Uterus (tissue), 2 donors: ENCODE measurements at regions not wholly inside any gene's neighbourhood (a gene's known extent, or its start where the extent isn't known, plus 50 kb on each side); places are given as distances from the start of the nearest gene placed in this dataset.

ENCODE experiments used
- POLR2A ChIP-seq, 2 donors: fragments of 450-650 bp; IDR thresholded peaks; one replicate each; pipeline ENCODE4 v1.6.1; 2016; ENCODE audit warnings: antibody characterized with exemption in 2 of 2, mild to moderate bottlenecking in 1 of 2, moderate library complexity in 1 of 2
- TF ChIP-seq, protein P1 (sequence below), 4 experiments: fragments of 200-600 bp in 2 of 4; fragments of 450-650 bp in 2 of 4; sonication (generic) in 2 of 4; IDR thresholded peaks; one replicate each; pipeline ENCODE4 v1.5.1; 2016 to 2019; ENCODE audit warnings: antibody characterized with exemption in 4 of 4, mild to moderate bottlenecking in 2 of 4, moderate library complexity in 1 of 4

DNA sequence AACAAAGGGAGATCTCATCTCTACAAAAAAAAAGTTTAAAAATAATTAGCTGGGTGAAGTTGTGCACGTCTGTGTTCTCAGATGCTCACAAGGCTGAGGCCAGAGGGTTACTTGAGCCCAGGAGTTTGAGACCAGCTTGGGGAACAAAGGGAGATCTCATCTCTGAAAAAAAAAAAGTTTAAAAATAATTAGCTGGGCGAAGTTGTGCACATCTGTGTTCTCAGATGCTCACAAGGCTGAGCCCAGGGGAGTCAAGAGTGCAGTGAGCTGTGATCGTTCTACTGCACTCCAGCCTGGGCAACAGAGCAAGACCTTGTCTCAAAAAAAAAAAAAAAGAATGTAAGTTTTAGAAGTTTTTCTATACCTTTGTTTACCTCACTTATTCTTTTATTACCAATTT is 127.3 kb downstream of the FGF9 start:
- TF ChIP-seq, protein P1, sequence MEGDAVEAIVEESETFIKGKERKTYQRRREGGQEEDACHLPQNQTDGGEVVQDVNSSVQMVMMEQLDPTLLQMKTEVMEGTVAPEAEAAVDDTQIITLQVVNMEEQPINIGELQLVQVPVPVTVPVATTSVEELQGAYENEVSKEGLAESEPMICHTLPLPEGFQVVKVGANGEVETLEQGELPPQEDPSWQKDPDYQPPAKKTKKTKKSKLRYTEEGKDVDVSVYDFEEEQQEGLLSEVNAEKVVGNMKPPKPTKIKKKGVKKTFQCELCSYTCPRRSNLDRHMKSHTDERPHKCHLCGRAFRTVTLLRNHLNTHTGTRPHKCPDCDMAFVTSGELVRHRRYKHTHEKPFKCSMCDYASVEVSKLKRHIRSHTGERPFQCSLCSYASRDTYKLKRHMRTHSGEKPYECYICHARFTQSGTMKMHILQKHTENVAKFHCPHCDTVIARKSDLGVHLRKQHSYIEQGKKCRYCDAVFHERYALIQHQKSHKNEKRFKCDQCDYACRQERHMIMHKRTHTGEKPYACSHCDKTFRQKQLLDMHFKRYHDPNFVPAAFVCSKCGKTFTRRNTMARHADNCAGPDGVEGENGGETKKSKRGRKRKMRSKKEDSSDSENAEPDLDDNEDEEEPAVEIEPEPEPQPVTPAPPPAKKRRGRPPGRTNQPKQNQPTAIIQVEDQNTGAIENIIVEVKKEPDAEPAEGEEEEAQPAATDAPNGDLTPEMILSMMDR (IDR thresholded peaks at IDR 0.05): no peak
- TF ChIP-seq POLR2A (IDR thresholded peaks at IDR 0.05): no peak
